Posterior vena cava (tissue), 2 donors: ENCODE measurements at regions not wholly inside any gene's neighbourhood (a gene's known extent, or its start where the extent isn't known, plus 50 kb on each side); places are given as distances from the start of the nearest gene placed in this dataset.

Source experiments
- DNase-seq: peaks from one replicate; pipeline ENCODE4 v3.0.0-alpha.2; 2020; ENCODE audit warnings: low spot score
- intact Hi-C, 2 donors: fragments of 100-400 bp; cut with DNase I; formaldehyde crosslinking; loops; one replicate each; pipeline versions ENCODE4 v1.14.1 to v1.14.2; 2022 to 2023
- donor health status: DM: yes; HTN: yes; CAD: no.
- donor health status: DM: yes; HTN: yes; CAD: no.

DNA sequence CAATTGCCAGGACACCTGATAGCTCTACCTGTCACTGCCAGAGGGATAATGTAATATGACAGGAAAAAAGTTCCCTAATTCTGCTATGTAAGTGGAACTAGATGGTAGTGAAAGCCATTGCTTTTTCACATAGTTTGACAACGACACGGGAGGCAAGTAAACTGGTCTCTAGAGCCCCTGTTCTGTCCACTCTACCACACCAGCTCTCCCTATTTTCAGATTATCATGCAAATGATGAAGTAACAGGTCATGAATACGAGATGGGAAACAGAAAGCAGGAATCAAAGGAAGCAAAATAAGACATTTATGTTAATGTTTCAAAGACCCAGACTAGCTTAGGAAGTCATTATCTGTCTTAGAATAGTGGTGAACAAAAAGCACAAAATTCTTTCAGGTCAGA, 56.2 kb downstream of the TAF11L14 start:
- no peak for DNase-seq
- intact Hi-C loops: no loop called here

DNA sequence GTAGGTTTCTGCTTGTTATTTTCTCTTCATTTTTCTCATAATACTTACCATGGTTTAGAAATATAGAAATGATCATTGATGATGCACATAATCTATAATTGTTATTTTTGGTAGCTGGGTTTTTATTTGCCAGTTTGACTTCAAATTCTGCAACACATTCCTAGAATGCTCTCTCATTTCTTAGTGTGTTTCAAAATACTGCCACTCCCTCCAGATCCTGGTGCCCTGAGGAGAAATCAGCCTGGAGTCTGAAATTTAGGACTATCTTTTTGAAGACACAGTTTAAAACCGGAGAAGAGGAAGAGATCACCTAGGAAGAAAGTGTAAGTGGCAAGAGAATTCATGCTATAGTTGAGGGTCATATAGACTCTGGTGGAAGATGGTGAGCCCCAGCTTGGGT, 57.5 kb downstream of the TAF11L14 start:
- DNase-seq: no peak
- intact Hi-C loops: no loop called here

DNA sequence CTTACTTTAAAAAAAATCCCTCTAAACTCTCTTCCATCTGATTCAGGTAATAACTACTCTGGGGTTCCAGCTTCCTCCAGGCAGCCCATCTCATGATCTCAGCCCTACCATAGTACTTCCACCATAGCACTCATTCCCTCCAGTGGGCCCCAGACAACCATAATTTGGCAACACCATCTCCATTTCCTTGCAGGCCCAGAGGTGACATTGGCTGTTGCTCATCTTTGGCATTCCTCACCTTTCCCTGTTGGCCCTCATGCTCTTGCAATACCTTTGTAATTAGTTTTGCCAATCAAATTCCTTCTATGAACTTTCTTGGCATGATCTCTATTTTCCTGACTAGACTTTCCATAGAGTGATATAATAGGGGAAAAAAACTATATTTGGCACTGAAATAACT, 60.1 kb downstream of the TAF11L14 start:
- intact Hi-C loops: no loop called here
- DNase-seq: no peak

DNA sequence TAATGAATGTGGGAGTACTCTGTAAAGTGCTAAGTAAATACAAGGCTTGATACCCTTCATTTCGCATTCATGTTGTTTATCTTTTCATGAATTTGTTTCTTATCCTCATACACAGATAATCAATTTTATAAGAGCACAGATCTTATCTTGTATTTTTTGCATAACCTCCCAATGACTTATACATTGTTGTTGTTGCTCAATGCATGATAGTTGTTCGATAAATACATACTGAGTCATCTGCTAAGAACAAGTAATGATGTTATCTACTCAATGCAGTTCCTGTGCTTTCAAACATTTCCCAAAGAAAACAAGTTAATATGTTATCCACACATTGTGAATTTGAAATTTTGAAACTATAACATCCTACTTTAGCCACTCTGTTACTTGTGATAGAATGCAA, 60.7 kb downstream of the TAF11L14 start:
- DNase-seq: no peak
- intact Hi-C loops: no loop called here

DNA sequence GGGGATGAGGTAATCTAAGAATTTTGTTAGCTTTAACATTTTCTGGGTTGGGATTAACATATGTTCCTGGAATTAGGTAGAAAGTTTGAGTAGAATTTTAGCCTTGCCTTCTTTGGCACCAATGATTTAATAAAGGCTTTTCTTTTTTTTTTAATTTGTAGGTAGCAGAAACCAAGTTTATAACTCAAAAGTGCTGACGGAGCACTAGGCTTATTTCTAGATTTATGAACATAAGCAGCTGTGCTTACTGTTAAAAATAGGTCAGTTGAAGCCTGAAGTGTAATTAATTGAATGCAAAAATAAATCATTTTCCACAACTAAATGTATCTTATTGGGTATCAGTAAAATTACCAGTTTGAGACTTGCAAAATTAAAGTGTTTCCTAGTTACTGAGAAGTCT, 62.4 kb downstream of the TAF11L14 start:
- DNase-seq: no peak
- intact Hi-C loops: no loop called here

DNA sequence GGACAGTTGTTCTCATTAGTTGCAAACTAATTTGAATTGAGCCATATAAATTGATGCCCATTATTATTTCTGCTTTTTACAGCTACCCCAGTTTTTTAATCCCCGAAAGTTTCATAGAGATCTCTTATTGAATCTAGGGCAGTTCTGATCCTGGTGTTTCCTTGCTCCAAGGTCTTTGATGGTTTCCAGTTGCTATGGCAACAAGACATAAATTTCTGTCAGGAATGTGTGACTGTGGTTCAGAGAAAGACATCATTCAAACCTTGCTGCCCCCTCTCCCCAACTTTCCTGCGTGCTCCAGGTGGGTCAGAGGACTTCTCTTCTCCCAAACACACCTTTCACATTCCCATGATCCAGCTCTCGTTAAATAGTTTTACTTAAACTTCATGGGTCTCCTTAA, 63.4 kb downstream of the TAF11L14 start:
- intact Hi-C loops: no loop called here
- DNase-seq: no peak

DNA sequence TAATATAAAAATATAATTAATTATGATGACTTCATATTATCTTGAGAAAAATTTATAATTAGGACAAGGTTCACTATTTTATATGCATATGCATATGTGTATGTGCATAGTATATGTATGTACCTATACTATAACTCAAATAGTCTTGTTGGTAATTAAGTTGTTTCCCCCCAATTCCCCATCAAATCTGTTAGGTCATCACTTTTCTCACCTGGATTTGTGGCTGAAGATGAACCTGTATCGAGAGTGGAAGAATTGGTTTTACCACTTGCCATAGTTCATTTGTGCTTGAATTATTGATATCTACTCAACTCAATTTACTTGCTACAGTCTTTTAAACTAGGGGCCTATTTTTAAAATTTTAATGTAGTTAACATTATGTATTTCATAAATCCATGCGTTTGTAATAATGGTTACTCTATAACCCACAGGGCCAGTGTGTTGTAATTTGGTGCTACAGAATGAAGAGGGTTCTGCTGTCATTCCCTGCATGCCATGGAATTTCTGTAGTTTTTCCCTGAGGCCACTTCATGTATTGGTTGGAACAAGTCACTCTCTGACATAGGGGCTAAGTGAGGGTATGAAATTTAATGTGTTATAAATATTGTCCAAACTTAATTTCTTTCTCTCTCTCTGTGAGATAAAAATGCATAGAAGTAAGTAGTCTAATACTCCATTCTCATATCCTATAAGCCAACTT, 74.9 kb downstream of the TAF11L14 start:
- intact Hi-C loops: no loop called here
- no peak for DNase-seq

DNA sequence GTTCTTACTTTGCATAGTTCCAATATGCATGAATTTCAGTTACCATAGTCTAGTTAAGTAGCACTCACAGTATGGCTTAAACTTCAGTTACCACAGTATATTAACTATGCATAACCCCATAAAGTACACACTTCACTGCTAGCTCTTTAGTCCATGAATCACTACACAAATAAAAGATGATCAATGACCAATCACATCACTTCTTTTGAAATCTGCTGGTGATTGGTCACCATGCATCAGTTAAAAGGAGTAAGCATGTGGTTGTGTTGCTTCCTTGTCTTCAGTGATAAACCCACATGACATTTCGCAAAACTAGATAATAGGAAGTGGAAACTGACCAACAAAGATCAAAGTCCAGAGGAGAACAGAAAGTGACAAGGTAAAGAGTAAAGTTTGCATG, 79.0 kb downstream of the TAF11L14 start:
- DNase-seq: no peak
- intact Hi-C loops: no loop called here

DNA sequence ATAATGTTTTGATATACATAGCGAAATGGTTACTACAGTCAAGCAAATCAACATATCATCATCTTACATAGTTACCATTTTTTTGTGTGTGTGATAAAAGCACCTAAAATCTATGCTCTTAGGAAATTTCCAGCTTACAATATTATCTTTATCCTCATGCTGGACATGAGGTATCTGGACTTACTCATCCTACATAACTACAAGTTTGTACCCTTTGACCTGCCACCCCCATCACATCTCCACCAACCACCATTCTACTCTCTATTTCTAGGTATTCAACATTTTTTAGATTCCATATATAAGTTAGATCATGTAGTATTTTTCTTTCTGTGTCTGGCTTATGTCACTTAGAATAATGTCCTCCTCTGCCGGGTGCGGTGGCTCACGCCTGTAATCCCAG, 79.9 kb downstream of the TAF11L14 start:
- intact Hi-C loops: no loop called here
- DNase-seq: no peak

DNA sequence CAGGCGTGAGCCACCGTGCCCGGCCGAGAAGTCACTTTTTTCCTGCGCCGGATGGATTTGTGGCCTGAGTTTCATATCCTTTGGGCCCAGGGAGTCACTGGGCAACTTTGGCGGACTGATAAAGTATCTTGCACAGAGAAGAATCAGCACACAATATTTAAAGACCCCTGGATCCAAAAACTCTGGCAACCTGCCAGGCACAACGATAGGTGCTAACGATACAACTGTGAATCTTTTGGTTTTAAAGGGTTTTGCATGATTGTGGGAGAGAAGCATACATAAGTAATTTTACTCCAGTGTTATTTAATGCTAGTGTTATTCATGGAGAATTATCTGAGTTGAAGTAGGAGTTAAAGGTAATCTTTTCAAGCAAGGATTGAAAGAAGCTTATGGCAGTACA, 85.3 kb downstream of the TAF11L14 start:
- intact Hi-C loops: no loop called here
- no peak for DNase-seq

DNA sequence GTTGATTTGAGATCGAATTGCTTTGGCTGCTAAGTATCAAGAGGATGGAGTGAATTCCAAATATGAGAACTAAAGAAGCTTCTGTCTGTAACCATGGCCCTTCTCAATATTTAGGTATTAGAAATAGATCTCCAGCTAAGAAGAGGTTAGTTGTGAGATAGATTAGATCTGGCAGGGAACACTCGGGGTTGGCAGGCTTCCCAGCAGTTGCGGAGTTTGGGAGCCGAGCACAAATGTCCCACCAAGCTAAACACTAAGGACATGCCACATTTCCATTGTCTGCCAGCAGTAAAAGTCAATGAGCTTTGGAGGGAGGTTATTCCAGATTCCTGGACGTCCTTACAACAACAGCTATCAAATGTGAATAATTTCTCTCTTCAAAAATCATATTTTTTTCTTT, 85.8 kb downstream of the TAF11L14 start:
- DNase-seq: no peak
- intact Hi-C loops: no loop called here

DNA sequence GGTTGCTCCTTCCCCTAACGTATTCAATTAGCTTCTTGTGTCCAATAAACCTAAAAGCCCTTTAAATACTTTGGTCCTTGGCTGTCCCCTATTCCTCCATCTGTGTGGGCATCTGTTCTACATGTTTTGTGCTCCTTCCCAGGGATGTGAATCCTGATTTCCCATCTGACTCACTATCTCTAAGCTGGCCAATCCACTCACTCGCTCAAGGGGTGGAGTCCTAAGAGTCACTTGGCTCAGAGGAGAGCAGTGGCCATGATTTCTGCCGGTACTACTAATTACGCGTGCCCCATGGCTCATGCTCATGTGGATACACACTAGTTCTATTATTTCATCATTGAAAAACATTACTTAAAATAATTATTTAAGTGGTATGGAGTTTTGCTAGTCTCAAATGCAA, 89.6 kb downstream of the TAF11L14 start:
- intact Hi-C loops: no loop called here
- no peak for DNase-seq

DNA sequence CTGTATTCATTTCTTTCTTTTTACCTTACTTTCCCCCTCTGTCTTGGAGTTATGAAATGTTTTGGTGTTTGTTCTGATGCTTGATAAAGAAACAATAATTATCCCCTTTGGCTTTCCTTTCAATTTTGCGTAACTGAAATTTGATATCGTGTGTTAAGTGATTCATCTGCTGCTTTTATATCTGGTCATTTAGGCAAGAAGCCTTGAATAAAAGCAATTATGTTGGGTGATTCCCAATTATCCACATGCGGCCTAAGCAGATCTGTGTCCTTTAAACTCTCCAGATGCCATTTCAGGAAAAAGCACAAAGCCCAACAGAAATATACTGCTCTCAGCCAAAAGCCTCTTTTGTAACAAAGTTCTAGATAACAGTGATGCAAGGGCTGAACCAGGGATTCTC, 92.8 kb downstream of the TAF11L14 start:
- intact Hi-C loops: no loop called here
- no peak for DNase-seq

DNA sequence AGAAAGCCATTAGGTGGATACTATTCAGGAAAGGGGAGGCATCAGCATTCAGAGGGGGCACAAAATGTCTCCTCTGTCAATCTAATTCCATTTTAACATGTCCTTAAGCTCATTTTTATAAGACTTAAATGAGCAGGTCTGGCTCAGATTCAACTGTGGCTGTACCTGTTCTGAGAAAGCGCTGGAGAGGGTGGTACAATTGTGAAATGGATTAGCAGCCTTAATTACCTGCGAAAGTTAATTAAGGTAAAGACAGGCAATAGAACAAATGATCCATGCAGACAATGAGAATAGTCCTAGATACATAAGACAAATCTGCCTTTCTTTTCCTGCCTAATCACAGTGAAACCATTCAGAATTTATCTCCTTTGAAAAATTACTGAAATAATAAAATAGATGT, 96.2 kb downstream of the TAF11L14 start:
- no peak for DNase-seq
- intact Hi-C loops: no loop called here

DNA sequence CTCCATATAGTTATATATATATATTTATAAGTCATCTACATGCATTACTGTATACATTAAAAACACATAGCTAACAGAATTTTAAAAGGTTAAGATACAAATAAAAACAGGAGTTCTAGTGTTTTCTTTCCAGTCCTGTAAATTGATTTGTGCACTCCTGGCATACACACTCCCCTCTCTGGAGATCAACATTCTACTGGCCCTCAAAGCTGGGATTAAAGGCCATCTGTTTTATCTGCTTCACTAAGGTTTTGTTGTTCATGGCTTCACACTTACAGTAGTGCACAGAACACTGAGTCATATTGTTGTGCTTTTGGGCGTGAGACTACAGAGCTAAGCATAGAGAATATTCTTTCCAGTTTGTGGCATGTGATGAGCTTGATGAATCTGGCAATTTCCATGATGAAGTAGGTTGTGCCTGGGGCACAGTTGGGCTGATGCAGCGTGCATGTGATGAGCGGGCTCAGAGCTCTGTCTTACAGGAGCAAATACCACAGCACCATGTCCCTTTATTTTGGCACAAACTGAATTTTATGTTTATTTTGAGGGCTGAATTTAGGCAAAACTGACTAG, 98.2 kb downstream of the TAF11L14 start:
- intact Hi-C loops: no loop called here
- DNase-seq: no peak

DNA sequence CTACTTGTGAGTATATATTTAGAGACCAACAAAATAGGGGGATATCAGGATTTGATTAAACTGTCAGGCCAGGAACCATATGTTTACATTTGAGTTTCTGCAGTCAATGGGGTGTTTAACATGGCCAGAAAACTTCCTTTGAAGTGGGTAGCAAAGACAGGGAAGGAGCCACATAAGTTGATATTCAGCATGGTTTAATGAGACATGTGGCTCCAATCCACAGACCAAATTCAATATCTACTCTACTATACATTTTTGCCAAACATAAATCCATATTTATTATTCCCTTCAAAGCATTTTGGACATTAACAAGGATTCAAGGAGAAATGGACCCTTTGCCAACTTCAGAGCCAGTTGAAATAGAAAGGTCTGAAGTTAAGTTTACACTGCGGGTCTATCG, 99.8 kb downstream of the TAF11L14 start:
- intact Hi-C loops: no loop called here
- DNase-seq: no peak

DNA sequence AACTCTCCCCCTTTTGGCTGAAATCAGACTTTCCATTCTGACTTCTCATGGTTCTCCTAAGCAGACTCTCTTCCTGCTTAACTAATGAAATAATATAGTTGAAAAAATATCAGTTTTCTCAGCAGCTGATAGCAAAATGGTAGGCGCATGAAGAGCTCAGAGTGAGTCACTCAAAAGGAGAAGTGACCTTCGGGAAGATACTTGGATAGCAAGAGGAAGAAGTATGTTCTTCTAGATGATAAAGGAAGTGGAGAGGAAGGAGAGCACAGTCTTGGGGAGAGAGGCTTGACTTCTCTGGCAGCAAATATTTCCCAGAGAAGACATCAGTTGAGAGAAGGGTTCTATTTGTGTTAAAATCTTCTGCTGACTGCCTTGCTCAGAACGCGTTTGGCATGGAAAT, 101.5 kb downstream of the TAF11L14 start:
- intact Hi-C loops: no loop called here

DNA sequence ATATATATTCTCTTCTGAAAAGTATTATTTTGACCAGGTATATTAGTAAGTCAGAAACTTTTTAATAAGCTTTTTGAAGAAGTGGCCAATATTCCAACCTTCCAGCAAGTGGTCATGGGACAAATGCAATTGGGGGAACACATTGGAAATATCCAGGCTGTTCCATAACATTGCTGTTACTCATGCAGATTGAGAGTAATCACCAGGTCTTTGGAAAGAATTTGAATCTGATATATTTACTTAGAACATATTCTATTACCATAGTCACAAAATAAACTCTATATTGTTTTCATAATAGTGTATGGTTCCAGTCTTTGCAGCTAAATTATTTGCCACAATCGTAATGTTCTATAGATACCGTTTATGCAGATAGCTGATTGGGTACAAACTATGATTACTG, 102.8 kb downstream of the TAF11L14 start:
- no peak for DNase-seq
- intact Hi-C loops: no loop called here

More for the DNA sequence above, 101.5 kb downstream of the TAF11L14 start:
- DNase-seq: no peak

DNA sequence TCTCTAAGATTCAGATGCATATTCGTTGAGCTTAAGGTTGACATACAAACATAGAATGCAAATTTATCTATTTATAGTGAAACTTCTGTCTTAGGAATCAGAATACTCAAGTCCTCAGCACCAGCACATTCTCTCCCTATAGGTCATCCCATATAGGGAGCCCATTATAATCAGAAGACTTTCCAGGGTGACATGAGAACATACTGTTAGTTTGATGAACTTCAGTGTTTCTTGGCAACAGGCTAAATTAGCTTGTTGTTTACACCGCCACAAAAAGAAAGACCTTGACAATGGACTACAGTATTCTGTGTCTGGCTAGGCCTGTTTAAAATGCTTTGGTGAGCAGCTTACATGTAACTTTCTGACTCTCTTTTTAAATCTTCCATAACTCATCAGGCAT, 104.2 kb downstream of the TAF11L14 start:
- no peak for DNase-seq
- intact Hi-C loops: no loop called here

DNA sequence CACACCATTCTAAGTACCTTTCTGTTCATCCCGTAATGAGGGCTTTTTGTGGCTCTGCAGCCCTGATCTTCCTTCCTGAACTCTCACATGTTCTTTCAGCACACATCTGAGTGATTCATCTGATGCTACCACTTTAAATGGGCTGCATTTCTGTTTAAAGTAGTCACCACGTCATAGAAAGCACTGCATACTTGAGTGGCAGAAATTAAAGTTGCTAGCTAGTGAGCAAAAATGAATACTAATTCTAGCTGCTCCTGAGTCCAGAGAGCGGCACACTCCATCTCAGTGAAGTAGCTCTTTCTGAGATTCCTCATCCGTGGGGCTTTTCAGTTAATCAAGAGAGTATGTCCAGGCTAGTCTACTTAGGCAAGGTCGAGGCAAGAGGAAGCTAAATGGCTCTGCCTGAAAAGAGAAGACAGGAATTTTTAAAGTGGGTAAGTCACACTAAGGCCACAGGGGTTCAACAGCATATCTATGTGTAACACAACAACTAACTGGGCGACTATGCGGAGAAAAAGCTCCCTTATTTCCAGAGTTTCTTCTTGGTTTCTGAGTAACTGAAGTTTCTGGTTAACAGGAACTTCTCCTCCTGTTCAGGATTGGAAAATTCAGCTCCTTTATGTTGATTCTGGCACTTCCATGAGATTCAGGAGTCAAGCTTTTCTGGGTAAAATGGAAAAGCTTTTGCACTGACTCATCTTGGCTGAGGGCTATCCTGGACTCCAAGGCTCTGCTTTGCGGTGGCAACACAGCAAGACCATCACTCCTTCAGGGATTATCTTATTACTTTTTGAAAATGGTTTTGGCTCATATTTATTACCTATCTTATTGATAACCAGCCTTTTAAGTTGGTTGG, 109.5 kb downstream of the TAF11L14 start:
- intact Hi-C loops: no loop called here
- no peak for DNase-seq

DNA sequence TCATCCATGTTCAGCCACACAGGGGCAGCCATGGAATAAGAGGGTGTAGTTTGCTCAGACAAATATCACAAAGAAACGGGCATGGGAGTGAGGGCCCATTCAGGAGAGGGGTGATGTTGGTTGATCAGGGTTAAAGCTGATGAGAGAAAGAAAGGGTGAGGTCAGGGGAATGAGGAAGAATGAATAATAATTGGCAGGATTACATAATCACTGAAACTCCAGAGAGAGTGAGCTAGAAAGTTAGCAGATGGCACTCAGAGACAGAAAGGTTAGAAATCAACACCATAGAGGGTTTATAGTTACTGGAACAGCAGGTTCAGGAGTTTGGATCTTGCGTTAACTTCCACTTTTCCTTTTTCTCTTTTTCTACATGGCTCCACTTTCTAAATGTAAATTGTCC, 113.9 kb downstream of the TAF11L14 start:
- intact Hi-C loops: no loop called here
- no peak for DNase-seq
